Smooth muscle cell (in vitro differentiated cells): ENCODE measurements at regions not wholly inside any gene's neighbourhood (a gene's known extent, or its start where the extent isn't known, plus 50 kb on each side); places are given as distances from the start of the nearest gene placed in this dataset.

ENCODE experiments used
- DNase-seq: peaks from one replicate; lab custom pipeline; 2025; ENCODE audit not compliant: unreplicated experiment; lab: John Stamatoyannopoulos, UW
- H2AFZ ChIP-seq: fragments of 200-600 bp; sonication (generic); 2 replicates; pipeline ENCODE4 v1.6.0; 2016; ENCODE audit warnings: antibody characterized with exemption, low read depth, mild to moderate bottlenecking
- H3F3A ChIP-seq: fragments of 200-600 bp; sonication (generic); 2 replicates; pipeline ENCODE4 v1.6.0; 2017; ENCODE audit warnings: antibody characterized with exemption, low read depth
- H3K27ac ChIP-seq: fragments of 200-600 bp; sonication (generic); 2 replicates; pipeline ENCODE4 v1.5.1; 2016; ENCODE audit warnings: low read depth, mild to moderate bottlenecking
- H3K27me3 ChIP-seq: fragments of 200-600 bp; sonication (generic); 2 replicates; pipeline ENCODE4 v1.6.1; 2016; ENCODE audit warnings: low read depth, mild to moderate bottlenecking
- H3K36me3 ChIP-seq: fragments of 200-600 bp; sonication (generic); 2 replicates; pipeline ENCODE4 v1.5.1; 2016; ENCODE audit warnings: low read depth
- H3K4me1 ChIP-seq: fragments of 200-600 bp; sonication (generic); 2 replicates; pipeline ENCODE4 v1.5.1; 2016; ENCODE audit warnings: low read depth
- H3K4me2 ChIP-seq: fragments of 200-600 bp; sonication (generic); 2 replicates; pipeline ENCODE4 v1.6.0; 2016; ENCODE audit warnings: mild to moderate bottlenecking
- H3K4me3 ChIP-seq: fragments of 200-600 bp; sonication (generic); 2 replicates; pipeline ENCODE4 v1.5.1; 2016; ENCODE audit warnings: mild to moderate bottlenecking
- H3K79me2 ChIP-seq: fragments of 200-600 bp; sonication (generic); 2 replicates; pipeline ENCODE4 v1.6.0; 2016; ENCODE audit warnings: low read depth, mild to moderate bottlenecking
- H3K9ac ChIP-seq: fragments of 200-600 bp; sonication (generic); 2 replicates; pipeline ENCODE4 v1.6.0; 2016; ENCODE audit warnings: low read depth
- H3K9me3 ChIP-seq: fragments of 200-600 bp; sonication (generic); replicated peaks from 2 replicates; pipeline ENCODE4 v1.5.1; 2016; ENCODE audit warnings: low read depth
- H4K20me1 ChIP-seq: fragments of 200-600 bp; sonication (generic); 2 replicates; pipeline ENCODE4 v1.6.0; 2016; ENCODE audit warnings: low read depth
- WGBS: methylation state at CpG from one replicate; pipeline ENCODE4 v1.1.7; 2016; ENCODE audit warnings: low lambda C conversion rate; 5-methylcytosine and 5-hydroxymethylcytosine counted together
- TF ChIP-seq, protein P1 (sequence below): fragments of 200-600 bp; sonication (generic); IDR thresholded peaks from 2 replicates; pipeline ENCODE4 v1.5.1; 2017; ENCODE audit warnings: borderline replicate concordance, mild to moderate bottlenecking, antibody characterized with exemption; ENCODE audit not compliant: insufficient read depth, poor library complexity, severe bottlenecking

DNA sequence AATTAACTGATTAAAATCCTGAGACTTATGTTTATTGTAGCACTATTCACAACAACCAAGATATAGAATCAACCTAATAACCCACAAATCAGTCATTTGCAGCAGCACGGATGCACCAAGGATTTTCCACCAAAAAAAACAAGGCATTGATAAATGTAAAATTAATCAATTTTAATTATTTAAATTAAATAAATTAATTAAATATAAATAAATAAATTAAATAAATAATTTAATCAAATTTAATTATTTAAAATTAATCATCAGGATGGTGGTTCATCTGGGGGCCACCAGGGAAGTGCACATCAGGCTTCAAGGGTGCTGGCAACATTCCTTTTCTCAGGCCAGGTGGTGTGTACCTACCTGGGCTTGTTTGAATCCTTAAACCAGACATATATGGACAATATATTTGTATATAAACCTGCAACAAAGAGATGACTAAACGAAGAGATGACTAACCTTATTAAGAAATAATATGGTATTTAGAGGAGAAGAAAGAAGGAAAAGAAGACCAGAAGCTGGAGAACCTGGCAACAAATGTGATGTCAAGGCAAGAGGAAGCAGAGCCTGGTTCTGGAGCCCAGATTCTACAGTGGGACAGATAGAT, 89.2 kb downstream of the CD164 start:
- peaks cover 3% of the 10 kb centered on the region for H3K4me1 ChIP-seq
- 84% methylated on average over 2 of the region's 2 CpGs for WGBS

DNA sequence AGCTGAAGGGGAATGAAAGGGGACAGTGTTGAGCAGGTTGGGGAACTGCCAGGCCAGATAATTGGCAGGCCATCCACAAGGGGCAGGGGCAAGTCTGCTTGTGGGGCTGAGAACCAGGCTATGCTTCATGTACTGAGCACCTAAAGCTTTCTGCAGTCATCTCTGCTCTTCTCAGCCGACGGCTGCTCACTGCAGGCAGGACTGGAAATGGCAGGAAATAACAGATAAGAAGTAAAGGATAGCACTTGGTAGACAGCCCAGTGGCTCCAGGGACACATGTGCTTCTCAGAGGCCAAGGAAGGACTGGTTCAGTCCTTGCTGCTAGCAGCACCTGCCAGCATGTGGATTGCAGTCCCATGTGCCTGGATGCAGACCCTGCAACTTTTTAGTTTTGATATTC, 89.8 kb downstream of the CD164 start:
- H3K27me3 ChIP-seq = no peaks in the 10 kb centered on the region
- H2AFZ ChIP-seq = no peak overlapping the region
- H3K4me3 ChIP-seq = no peak overlapping the region
- H3K27ac ChIP-seq = no peak overlapping the region
- no peaks in the 10 kb centered on the region for H3K36me3 ChIP-seq
- H3K79me2 ChIP-seq = no peaks in the 10 kb centered on the region
- 59% methylated on average over 2 of the region's 2 CpGs for WGBS
- H4K20me1 ChIP-seq = no peaks in the 10 kb centered on the region
- H3K9ac ChIP-seq = no peak overlapping the region
- peaks cover 3% of the 10 kb centered on the region for H3K4me1 ChIP-seq
- H3K9me3 ChIP-seq = no peaks in the 10 kb centered on the region
- no peak for DNase-seq
- TF ChIP-seq, protein P1, sequence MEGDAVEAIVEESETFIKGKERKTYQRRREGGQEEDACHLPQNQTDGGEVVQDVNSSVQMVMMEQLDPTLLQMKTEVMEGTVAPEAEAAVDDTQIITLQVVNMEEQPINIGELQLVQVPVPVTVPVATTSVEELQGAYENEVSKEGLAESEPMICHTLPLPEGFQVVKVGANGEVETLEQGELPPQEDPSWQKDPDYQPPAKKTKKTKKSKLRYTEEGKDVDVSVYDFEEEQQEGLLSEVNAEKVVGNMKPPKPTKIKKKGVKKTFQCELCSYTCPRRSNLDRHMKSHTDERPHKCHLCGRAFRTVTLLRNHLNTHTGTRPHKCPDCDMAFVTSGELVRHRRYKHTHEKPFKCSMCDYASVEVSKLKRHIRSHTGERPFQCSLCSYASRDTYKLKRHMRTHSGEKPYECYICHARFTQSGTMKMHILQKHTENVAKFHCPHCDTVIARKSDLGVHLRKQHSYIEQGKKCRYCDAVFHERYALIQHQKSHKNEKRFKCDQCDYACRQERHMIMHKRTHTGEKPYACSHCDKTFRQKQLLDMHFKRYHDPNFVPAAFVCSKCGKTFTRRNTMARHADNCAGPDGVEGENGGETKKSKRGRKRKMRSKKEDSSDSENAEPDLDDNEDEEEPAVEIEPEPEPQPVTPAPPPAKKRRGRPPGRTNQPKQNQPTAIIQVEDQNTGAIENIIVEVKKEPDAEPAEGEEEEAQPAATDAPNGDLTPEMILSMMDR = no peak
- H3F3A ChIP-seq = no peaks in the 10 kb centered on the region
- H3K4me2 ChIP-seq = no peak overlapping the region

More for the DNA sequence above, 89.2 kb downstream of the CD164 start:
- TF ChIP-seq, protein P1 = no peak
- Histone ChIP-seq H3K36me3 (no peaks in the 10 kb centered on the region), H3K9me3 (no peaks in the 10 kb centered on the region), H3K9ac (no peak overlapping the region), H3K27ac (no peak overlapping the region), H3F3A (no peaks in the 10 kb centered on the region), H3K4me3 (no peak overlapping the region), H3K27me3 (no peaks in the 10 kb centered on the region), H4K20me1 (no peaks in the 10 kb centered on the region), H3K79me2 (no peaks in the 10 kb centered on the region), H2AFZ (no peak overlapping the region), H3K4me2 (no peak overlapping the region)
- no peak for DNase-seq

DNA sequence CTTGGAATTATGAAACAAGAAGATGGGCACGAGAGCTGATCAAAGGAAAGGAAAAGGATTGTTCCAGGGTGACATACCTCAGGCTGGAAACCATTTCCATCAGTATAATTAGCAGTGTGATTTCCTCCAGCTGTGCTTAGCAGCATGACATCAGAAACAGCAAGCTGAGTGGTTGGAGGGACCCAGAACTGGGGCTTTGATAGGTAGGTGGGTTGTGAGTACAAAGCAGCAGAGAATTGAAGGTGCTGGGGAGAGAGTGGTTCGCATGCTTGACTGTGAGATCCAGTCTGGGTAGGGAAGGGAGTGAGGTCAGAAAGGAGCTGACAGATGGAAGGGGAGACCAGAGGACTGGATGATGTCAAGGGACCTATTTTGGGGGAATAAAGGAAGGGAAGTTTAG, 90.4 kb downstream of the CD164 start:
- no peak for DNase-seq
- Histone ChIP-seq H3K27ac (no peak overlapping the region), H4K20me1 (no peaks in the 10 kb centered on the region), H2AFZ (no peak overlapping the region), H3F3A (no peaks in the 10 kb centered on the region), H3K79me2 (no peaks in the 10 kb centered on the region), H3K36me3 (no peaks in the 10 kb centered on the region), H3K4me2 (no peak overlapping the region), H3K9ac (no peak overlapping the region), H3K9me3 (no peaks in the 10 kb centered on the region), H3K4me3 (no peak overlapping the region), H3K4me1 (peaks cover 3% of the 10 kb centered on the region), H3K27me3 (no peaks in the 10 kb centered on the region)
- WGBS = 66% methylated on average over 2 of the region's 2 CpGs
- TF ChIP-seq, protein P1 = no peak
